ENCODE measurements at regions not wholly inside any gene's neighbourhood (a gene's known extent, or its start where the extent isn't known, plus 50 kb on each side); places are given as distances from the start of the nearest gene placed in this dataset.

- intact Hi-C loops (cut with DNase I): loop anchor here in 1 of 10 donors (10.0 kb wide), 1 partner anchor 149 kb away; no protein-coding TSS in a partner anchor
- no peak for ATAC-seq
- no peaks in the 10 kb centered on the region for H3K36me3 ChIP-seq
- peaks cover 0 to 12% (median 0%) of the 10 kb centered on the region in 12 donors for H3K4me1 ChIP-seq
- H3K27me3 ChIP-seq: no peaks in the 10 kb centered on the region
- TF ChIP-seq POLR2A (IDR thresholded peaks at IDR 0.05): no peak
- DNase-seq: no peak
- H3K4me3 ChIP-seq: no peak overlapping the region
- 78 to 84% (median 83%) methylated on average over 5 of the region's 5 CpGs for WGBS, 4 donors
- no peak overlapping the region for H3K27ac ChIP-seq
- no peaks in the 10 kb centered on the region for H3K9me3 ChIP-seq
Measured at GRCh38 chr15:25535866-25536265, 97.0 kb upstream of the UBE3A start.

- WGBS, 4 donors: 90 to 95% (median 93%) methylated on average over 6 of the region's 6 CpGs
- Histone ChIP-seq H3K9me3 (peaks cover 0 to 8% (median 0%) of the 10 kb centered on the region in 12 donors), H3K27ac (no peak overlapping the region), H3K4me3 (no peak overlapping the region), H3K4me1 (peaks cover 0 to 12% (median 0%) of the 10 kb centered on the region in 12 donors), H3K36me3 (no peaks in the 10 kb centered on the region), H3K27me3 (no peaks in the 10 kb centered on the region)
- ATAC-seq: no peak
- intact Hi-C loops (cut with DNase I): loop anchor here in 1 of 10 donors (10.0 kb wide), 1 partner anchor 151 kb away; no protein-coding TSS in a partner anchor
- no peak for DNase-seq
- TF ChIP-seq POLR2A (IDR thresholded peaks at IDR 0.05): no peak
- TF ChIP-seq CTCF (IDR thresholded peaks at IDR 0.05): no peak
Measured at GRCh38 chr15:25534293-25534692, 95.5 kb upstream of the UBE3A start.

DNA sequence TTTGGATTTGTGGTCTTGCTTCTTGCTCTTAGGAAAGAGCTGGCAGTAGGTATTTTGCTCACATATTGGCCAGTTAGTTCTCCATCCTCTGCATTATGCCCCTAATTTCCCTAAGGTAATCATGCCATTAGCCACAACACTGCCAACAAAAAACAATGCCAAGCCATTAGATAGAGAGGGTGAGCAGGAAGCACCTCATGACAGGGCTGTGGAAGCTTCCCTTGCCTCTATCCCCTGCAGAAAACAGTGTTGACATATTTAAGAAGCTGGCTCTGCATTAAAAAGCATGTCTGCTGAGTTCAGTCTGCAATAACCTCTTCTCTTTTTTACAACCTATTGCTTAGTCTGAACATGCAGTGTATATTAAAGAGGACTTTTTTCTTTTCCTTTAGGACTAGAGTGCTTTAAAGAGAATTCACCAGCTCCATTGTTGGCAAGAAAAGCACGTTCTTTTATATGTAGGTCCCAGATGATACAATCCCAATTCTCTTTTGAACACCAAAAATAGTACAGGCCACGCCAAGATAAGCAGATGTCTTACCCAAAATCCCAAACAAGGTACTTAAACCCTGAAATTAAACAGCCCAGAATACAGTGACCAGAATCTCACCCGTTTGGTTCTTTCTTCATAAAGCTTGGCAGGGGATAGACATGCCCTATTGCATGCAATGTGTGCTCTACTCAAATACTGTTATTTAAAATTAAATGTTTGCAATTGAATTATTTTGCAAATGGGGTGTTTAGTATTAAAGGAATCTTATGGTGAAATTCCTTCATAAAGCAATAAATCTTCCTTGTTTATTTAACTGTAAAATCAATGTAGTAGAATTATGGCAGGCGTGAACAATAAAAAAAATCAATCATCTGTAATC, 93.7 kb upstream of the UBE3A start:
- DNase-seq: no peak
- Histone ChIP-seq H3K4me3 (no peak overlapping the region), H3K27ac (no peak overlapping the region), H3K27me3 (no peaks in the 10 kb centered on the region), H3K36me3 (no peaks in the 10 kb centered on the region), H3K9me3 (peaks cover 0 to 8% (median 0%) of the 10 kb centered on the region in 12 donors), H3K4me1 (peaks cover 0 to 12% (median 0%) of the 10 kb centered on the region in 12 donors)
- TF ChIP-seq POLR2A (IDR thresholded peaks at IDR 0.05) (no peak), CTCF (IDR thresholded peaks at IDR 0.05) (no peak)
- peak; percentile 59 to 84 (median 67) for ATAC-seq
- WGBS, 4 donors: 42 to 51% (median 45%) methylated on average over 4 of the region's 4 CpGs
- intact Hi-C loops (cut with DNase I): loop anchor here in 1 of 10 donors (10.0 kb wide), 1 partner anchor 152 kb away; no protein-coding TSS in a partner anchor

GRCh38 chr15:25529774-25530173, 91.0 kb upstream of the UBE3A start:
- Histone ChIP-seq H3K4me3 (no peak overlapping the region), H3K36me3 (no peaks in the 10 kb centered on the region), H3K4me1 (peaks cover 0 to 12% (median 0%) of the 10 kb centered on the region in 12 donors), H3K27me3 (no peaks in the 10 kb centered on the region), H3K9me3 (peaks cover 0 to 10% (median under 1%) of the 10 kb centered on the region in 12 donors), H3K27ac (no peak overlapping the region)
- ATAC-seq (no peak), DNase-seq (no peak)
- TF ChIP-seq POLR2A (IDR thresholded peaks at IDR 0.05): no peak
- no peak for TF ChIP-seq CTCF (IDR thresholded peaks at IDR 0.05)
- intact Hi-C loops (cut with DNase I): loop anchor here in 1 of 10 donors (10.0 kb wide), 1 partner anchor 155 kb away; no protein-coding TSS in a partner anchor
- WGBS, 4 donors: 77 to 95% (median 92%) methylated on average over 3 of the region's 3 CpGs
